ENCODE measurements at regions not wholly inside any gene's neighbourhood (a gene's known extent, or its start where the extent isn't known, plus 50 kb on each side); places are given as distances from the start of the nearest gene placed in this dataset.

DNA sequence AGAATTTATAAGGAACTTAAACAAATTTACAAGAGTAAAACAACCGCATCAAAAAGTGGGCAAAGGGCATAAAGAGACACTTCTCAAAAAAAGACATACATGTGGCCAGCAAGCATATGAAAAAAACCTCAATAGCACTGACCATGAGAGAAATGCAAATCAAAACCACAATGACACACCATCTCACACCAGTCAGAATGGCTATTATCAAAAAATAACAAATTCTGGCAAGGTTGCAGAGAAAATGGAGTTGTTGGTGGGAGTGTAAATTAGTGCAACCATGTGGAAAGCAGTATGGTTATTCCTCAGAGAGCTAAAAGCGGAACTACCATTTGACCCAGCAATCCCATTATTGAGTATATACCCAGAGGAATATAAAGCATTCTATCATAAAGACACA is 866.8 kb upstream of the TENM4 start:
- intact Hi-C loops (cut with DNase I; ENCODE audit: low total_unique reads): no loop called here
- 93 to 99% methylated on average over 2 of the region's 2 CpGs for WGBS, 2 donors

DNA sequence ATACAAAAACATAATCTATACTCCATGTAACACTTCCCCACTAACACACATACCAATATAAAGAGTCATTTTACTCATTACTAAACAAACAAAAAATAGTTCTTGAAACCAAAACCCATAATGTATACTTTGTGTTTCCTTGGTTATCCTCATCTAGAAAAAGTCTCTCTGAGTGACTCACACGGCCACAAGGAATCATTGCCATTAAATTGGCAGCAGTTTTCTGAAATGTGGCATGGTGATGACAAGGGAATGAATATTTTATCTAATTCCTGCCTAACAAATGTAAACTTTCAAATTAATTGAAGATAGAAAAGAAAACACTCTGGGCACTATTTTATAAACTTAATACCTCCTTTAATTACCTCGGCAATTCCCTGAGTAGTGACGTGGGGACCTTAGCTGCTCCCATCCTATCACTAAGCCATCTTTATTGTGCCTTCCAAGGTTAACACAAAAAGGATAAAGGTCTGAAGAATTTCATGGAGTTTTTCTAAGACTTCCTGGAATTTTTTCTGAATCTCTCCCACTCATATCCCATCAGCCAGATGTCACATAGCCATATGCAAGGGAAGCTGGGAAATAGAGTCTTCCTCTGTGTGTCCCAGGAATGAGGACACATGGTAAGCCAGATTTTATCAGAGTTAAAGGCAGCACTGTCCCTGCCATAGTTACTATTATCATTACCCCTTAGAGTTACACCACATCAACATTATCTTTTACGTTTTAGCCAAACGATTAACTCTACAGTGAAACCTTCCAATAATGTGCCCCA is 857.2 kb upstream of the TENM4 start:
- Histone ChIP-seq H3K4me1 (no peaks in the 10 kb centered on the region), H3K36me3 (ENCODE audit: low read depth, missing control alignments) (no peaks in the 10 kb centered on the region), H3K4me3 (no peak overlapping the region), H3K27me3 (no peaks in the 10 kb centered on the region), H3K9me3 (no peaks in the 10 kb centered on the region), H3K27ac (no peak overlapping the region)
- intact Hi-C loops (cut with DNase I; ENCODE audit: low total_unique reads): no loop called here
- TF ChIP-seq POLR2A (IDR thresholded peaks at IDR 0.05): no peak
- TF ChIP-seq, protein P1, sequence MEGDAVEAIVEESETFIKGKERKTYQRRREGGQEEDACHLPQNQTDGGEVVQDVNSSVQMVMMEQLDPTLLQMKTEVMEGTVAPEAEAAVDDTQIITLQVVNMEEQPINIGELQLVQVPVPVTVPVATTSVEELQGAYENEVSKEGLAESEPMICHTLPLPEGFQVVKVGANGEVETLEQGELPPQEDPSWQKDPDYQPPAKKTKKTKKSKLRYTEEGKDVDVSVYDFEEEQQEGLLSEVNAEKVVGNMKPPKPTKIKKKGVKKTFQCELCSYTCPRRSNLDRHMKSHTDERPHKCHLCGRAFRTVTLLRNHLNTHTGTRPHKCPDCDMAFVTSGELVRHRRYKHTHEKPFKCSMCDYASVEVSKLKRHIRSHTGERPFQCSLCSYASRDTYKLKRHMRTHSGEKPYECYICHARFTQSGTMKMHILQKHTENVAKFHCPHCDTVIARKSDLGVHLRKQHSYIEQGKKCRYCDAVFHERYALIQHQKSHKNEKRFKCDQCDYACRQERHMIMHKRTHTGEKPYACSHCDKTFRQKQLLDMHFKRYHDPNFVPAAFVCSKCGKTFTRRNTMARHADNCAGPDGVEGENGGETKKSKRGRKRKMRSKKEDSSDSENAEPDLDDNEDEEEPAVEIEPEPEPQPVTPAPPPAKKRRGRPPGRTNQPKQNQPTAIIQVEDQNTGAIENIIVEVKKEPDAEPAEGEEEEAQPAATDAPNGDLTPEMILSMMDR (IDR thresholded peaks at IDR 0.05): no peak
- 71 to 74% methylated on average over 5 of the region's 5 CpGs for WGBS, 2 donors
- no peak for DNase-seq

More for the DNA sequence above, 866.8 kb upstream of the TENM4 start:
- Histone ChIP-seq H3K4me1 (no peaks in the 10 kb centered on the region), H3K9me3 (no peaks in the 10 kb centered on the region), H3K27me3 (no peaks in the 10 kb centered on the region), H3K27ac (no peak overlapping the region), H3K4me3 (no peak overlapping the region), H3K36me3 (ENCODE audit: low read depth, missing control alignments) (no peaks in the 10 kb centered on the region)
- TF ChIP-seq POLR2A (IDR thresholded peaks at IDR 0.05): no peak
- TF ChIP-seq, protein P1 (IDR thresholded peaks at IDR 0.05): no peak
- DNase-seq: no peak

DNA sequence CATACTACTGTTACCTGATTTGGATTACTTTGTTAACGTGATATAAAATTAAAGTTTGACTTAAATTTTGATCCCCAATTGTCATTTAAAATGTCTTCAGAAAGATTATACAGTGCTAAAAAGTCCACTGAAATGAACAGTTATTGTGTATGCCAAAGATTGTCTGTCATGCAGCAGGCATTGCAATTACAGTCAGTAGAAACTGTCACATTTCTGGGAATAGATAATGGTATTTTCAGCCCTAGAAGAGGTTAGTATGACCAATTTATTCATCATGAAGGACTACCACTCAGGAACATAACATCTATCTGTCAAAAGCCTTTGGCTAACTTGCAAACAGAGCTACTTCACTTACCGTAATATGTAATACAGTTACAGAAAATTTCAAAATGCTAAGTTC is 852.5 kb upstream of the TENM4 start:
- H3K36me3 ChIP-seq (ENCODE audit: low read depth, missing control alignments): no peaks in the 10 kb centered on the region
- TF ChIP-seq, protein P1 (IDR thresholded peaks at IDR 0.05): no peak
- no peak for TF ChIP-seq POLR2A (IDR thresholded peaks at IDR 0.05)
- DNase-seq: no peak
- H3K4me1 ChIP-seq: no peaks in the 10 kb centered on the region
- H3K9me3 ChIP-seq: no peaks in the 10 kb centered on the region
- intact Hi-C loops (cut with DNase I; ENCODE audit: low total_unique reads): no loop called here
- H3K27me3 ChIP-seq: no peaks in the 10 kb centered on the region
- 91 to 97% methylated on average over 2 of the region's 2 CpGs for WGBS, 2 donors
- H3K27ac ChIP-seq: no peak overlapping the region
- H3K4me3 ChIP-seq: no peak overlapping the region

DNA sequence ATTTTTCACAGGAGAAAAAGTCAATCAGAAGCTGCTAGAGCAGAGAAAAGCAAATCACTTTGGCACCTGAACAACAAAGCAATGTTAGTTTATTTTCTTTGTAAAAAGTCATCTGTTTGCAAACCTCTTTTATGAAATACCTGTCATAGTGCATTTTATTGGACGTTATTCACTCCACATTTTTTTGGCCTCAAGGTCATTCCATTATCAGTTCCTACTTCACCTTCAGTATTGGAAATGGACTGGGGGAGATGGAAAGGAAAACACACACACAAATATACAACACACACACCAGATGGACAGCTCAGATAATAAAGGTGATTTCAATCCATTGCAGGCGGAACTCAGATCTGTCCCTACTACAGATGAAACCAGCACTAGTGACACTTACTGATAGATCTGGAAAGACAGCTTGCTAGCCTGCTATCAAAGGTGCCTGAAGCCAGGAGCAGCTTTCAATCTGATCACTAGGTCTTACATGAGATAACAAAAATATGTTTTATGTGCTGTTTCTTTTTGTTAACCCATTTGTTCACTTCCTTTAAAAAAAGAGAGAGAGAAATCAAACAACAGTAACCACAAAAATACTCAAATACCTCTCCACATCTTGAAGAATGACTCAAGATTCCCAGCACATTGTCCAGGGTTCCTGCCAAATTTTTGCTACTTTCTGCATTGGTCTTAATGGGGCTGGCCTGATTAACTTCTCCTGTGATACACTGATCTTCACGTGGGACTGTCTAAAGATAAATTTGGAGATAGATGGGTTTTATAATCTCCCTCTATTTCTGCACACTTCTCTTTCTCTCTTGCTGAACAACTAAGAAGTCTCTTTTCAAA is 844.3 kb upstream of the TENM4 start:
- TF ChIP-seq, protein P1 (IDR thresholded peaks at IDR 0.05): no peak
- no peak for TF ChIP-seq POLR2A (IDR thresholded peaks at IDR 0.05)
- no peaks in the 10 kb centered on the region for H3K4me1 ChIP-seq
- intact Hi-C loops (cut with DNase I; ENCODE audit: low total_unique reads): no loop called here
- no peak overlapping the region for H3K27ac ChIP-seq
- H3K9me3 ChIP-seq: no peaks in the 10 kb centered on the region
- WGBS, 2 donors: 52 to 55% methylated on average over 3 of the region's 3 CpGs
- no peak for DNase-seq
- no peaks in the 10 kb centered on the region for H3K27me3 ChIP-seq
- H3K4me3 ChIP-seq: no peak overlapping the region
- no peaks in the 10 kb centered on the region for H3K36me3 ChIP-seq (ENCODE audit: low read depth, missing control alignments)
